ENCODE measurements at regions not wholly inside any gene's neighbourhood (a gene's known extent, or its start where the extent isn't known, plus 50 kb on each side); places are given as distances from the start of the nearest gene placed in this dataset.

- no peaks in the 10 kb centered on the region for H3K4me1 ChIP-seq (ENCODE audit: insufficient read depth, low read length)
These were observed 411.4 kb downstream of the CCDC91 start for GRCh38 chr12:28601570-28602058.

GRCh38 chr12:28602786-28603185 lies 412.5 kb downstream of the CCDC91 start:
- no peaks in the 10 kb centered on the region for H3F3A ChIP-seq (ENCODE audit: low read length, unreplicated experiment)
- TF ChIP-seq CTCF (conservative IDR thresholded peaks at IDR 0.05; ENCODE audit: low read depth, low read length) (no peak), EZH2phosphoT487 (IDR thresholded peaks at IDR 0.05; ENCODE audit: borderline replicate concordance, low read length) (no peak), EZH2 (IDR thresholded peaks at IDR 0.05; ENCODE audit: low read length, unreplicated experiment) (no peak)
- H4K20me1 ChIP-seq (ENCODE audit: low read length): no peaks in the 10 kb centered on the region
- no peak for ATAC-seq
- H3K9me2 ChIP-seq (replicated peaks; ENCODE audit: low read length): no peaks in the 10 kb centered on the region
- ChIA-PET POLR2A (ENCODE audit: unreplicated experiment) (no interaction called here), CTCF (no interaction called here)
- H3K4me3 ChIP-seq (ENCODE audit: low read length): no peak overlapping the region
- H3K27me3 ChIP-seq (ENCODE audit: low read length): no peaks in the 10 kb centered on the region
- DNase-seq: no peak
- H2AFZ ChIP-seq (ENCODE audit: low read length): no peak overlapping the region
- H3K36me3 ChIP-seq (ENCODE audit: low read depth, low read length): no peaks in the 10 kb centered on the region
- no peak overlapping the region for H3K9ac ChIP-seq (ENCODE audit: low read length)
- no TSS peak for BruUV-seq (replicated peaks)
- H3K79me2 ChIP-seq (ENCODE audit: low read length): no peaks in the 10 kb centered on the region
- intact Hi-C loops (cut with micrococcal nuclease): no loop called here
- H3K4me1 ChIP-seq (ENCODE audit: insufficient read depth, low read length): no peaks in the 10 kb centered on the region
- H3K9me3 ChIP-seq (ENCODE audit: low read length): peaks cover 10% of the 10 kb centered on the region
- no peak overlapping the region for H3K4me2 ChIP-seq (ENCODE audit: low read length)
- H3K27ac ChIP-seq (ENCODE audit: low read length): no peak overlapping the region

More at GRCh38 chr12:28601570-28602058, 411.4 kb downstream of the CCDC91 start:
- H3K79me2 ChIP-seq (ENCODE audit: low read length): no peaks in the 10 kb centered on the region
- H4K20me1 ChIP-seq (ENCODE audit: low read length): no peaks in the 10 kb centered on the region
- H3K4me3 ChIP-seq (ENCODE audit: low read length): no peak overlapping the region
- ATAC-seq (no peak), DNase-seq (no peak)
- no peak overlapping the region for H2AFZ ChIP-seq (ENCODE audit: low read length)
- intact Hi-C loops (cut with micrococcal nuclease): no loop called here
- ChIA-PET POLR2A (ENCODE audit: unreplicated experiment) (no interaction called here), CTCF (no interaction called here)
- no peak overlapping the region for H3K27ac ChIP-seq (ENCODE audit: low read length)
- no peak overlapping the region for H3K9ac ChIP-seq (ENCODE audit: low read length)
- no peak overlapping the region for H3K4me2 ChIP-seq (ENCODE audit: low read length)
- no peaks in the 10 kb centered on the region for H3K36me3 ChIP-seq (ENCODE audit: low read depth, low read length)
- H3F3A ChIP-seq (ENCODE audit: low read length, unreplicated experiment): no peaks in the 10 kb centered on the region
- no TSS peak for BruUV-seq (replicated peaks)
- H3K9me3 ChIP-seq (ENCODE audit: low read length): no peaks in the 10 kb centered on the region
- no peaks in the 10 kb centered on the region for H3K9me2 ChIP-seq (replicated peaks; ENCODE audit: low read length)
- TF ChIP-seq EZH2 (IDR thresholded peaks at IDR 0.05; ENCODE audit: low read length, unreplicated experiment): no peak
- no peak for TF ChIP-seq CTCF (conservative IDR thresholded peaks at IDR 0.05; ENCODE audit: low read depth, low read length)
- TF ChIP-seq EZH2phosphoT487 (IDR thresholded peaks at IDR 0.05; ENCODE audit: borderline replicate concordance, low read length): no peak
- no peaks in the 10 kb centered on the region for H3K27me3 ChIP-seq (ENCODE audit: low read length)

GRCh38 chr12:28603239-28603638 lies 413.0 kb downstream of the CCDC91 start:
- intact Hi-C loops (cut with micrococcal nuclease): no loop called here
- POLR2A ChIA-PET (ENCODE audit: unreplicated experiment): no interaction called here

More at GRCh38 chr12:28603239-28603638, 413.0 kb downstream of the CCDC91 start:
- H3F3A ChIP-seq (ENCODE audit: low read length, unreplicated experiment): no peaks in the 10 kb centered on the region
- no peak overlapping the region for H3K4me3 ChIP-seq (ENCODE audit: low read length)
- H3K36me3 ChIP-seq (ENCODE audit: low read depth, low read length): no peaks in the 10 kb centered on the region
- ATAC-seq (no peak), DNase-seq (no peak)
- CTCF ChIA-PET: no interaction called here
- TF ChIP-seq EZH2phosphoT487 (IDR thresholded peaks at IDR 0.05; ENCODE audit: borderline replicate concordance, low read length) (no peak), EZH2 (IDR thresholded peaks at IDR 0.05; ENCODE audit: low read length, unreplicated experiment) (no peak), CTCF (conservative IDR thresholded peaks at IDR 0.05; ENCODE audit: low read depth, low read length) (no peak)
- H3K9me2 ChIP-seq (replicated peaks; ENCODE audit: low read length): no peaks in the 10 kb centered on the region
- no peaks in the 10 kb centered on the region for H3K79me2 ChIP-seq (ENCODE audit: low read length)
- BruUV-seq (replicated peaks): no TSS peak
- H3K9ac ChIP-seq (ENCODE audit: low read length): no peak overlapping the region
- H3K9me3 ChIP-seq (ENCODE audit: low read length): peaks cover 14% of the 10 kb centered on the region
- no peaks in the 10 kb centered on the region for H4K20me1 ChIP-seq (ENCODE audit: low read length)
- H2AFZ ChIP-seq (ENCODE audit: low read length): no peak overlapping the region
- H3K4me1 ChIP-seq (ENCODE audit: insufficient read depth, low read length): no peaks in the 10 kb centered on the region
- no peak overlapping the region for H3K27ac ChIP-seq (ENCODE audit: low read length)
- no peaks in the 10 kb centered on the region for H3K27me3 ChIP-seq (ENCODE audit: low read length)
- no peak overlapping the region for H3K4me2 ChIP-seq (ENCODE audit: low read length)

Measured in PC-3 (cell line).